HG03103 (cell line): ENCODE measurements at regions not wholly inside any gene's neighbourhood (a gene's known extent, or its start where the extent isn't known, plus 50 kb on each side); places are given as distances from the start of the nearest gene placed in this dataset.
A peak's percentile ranks its signal among the peaks of the same experiment; 100 is the strongest.

Experiments
- ATAC-seq: cut with Tn5 transposase; IDR thresholded peaks from one replicate; pipeline ENCODE4 v1.9.1; 2021; ENCODE audit warnings: low read depth; ENCODE audit not compliant: unreplicated experiment

GRCh38 chr3:177977381-177978158, 558.7 kb upstream of the KCNMB2 start:
- no peak for ATAC-seq

- no peak for ATAC-seq
Measured at GRCh38 chr3:177978946-177979345, 557.3 kb upstream of the KCNMB2 start.

GRCh38 chr3:177979703-177980102, 556.5 kb upstream of the KCNMB2 start:
- ATAC-seq = no peak

GRCh38 chr3:177981576-177981975, 554.7 kb upstream of the KCNMB2 start:
- ATAC-seq = no peak

GRCh38 chr3:177982034-177982433, 554.2 kb upstream of the KCNMB2 start:
- no peak for ATAC-seq

GRCh38 chr3:177983320-177983719, 552.9 kb upstream of the KCNMB2 start:
- no peak for ATAC-seq

- no peak for ATAC-seq
Measured at GRCh38 chr3:177992993-177993970, 543.0 kb upstream of the KCNMB2 start.

GRCh38 chr3:177994976-177995375, 541.3 kb upstream of the KCNMB2 start:
- no peak for ATAC-seq

- ATAC-seq = no peak
Measured at GRCh38 chr3:177995381-177996085, 540.7 kb upstream of the KCNMB2 start.

- peak; percentile 96 for ATAC-seq
Measured at GRCh38 chr3:178001670-178002101, 534.5 kb upstream of the KCNMB2 start.

- ATAC-seq = no peak
Measured at GRCh38 chr3:178002113-178002512, 534.1 kb upstream of the KCNMB2 start.

GRCh38 chr3:178003756-178004155, 532.5 kb upstream of the KCNMB2 start:
- ATAC-seq = no peak

GRCh38 chr3:178005961-178006360, 530.3 kb upstream of the KCNMB2 start:
- no peak for ATAC-seq

- ATAC-seq = no peak
Measured at GRCh38 chr3:178010306-178010705, 525.9 kb upstream of the KCNMB2 start.

GRCh38 chr3:178019645-178020044, 516.6 kb upstream of the KCNMB2 start:
- no peak for ATAC-seq

- ATAC-seq = no peak
Measured at GRCh38 chr3:178022599-178022998, 513.6 kb upstream of the KCNMB2 start.

- no peak for ATAC-seq
Measured at GRCh38 chr3:178028933-178029332, 507.3 kb upstream of the KCNMB2 start.

- ATAC-seq = no peak
Measured at GRCh38 chr3:178036451-178037144, 499.6 kb upstream of the KCNMB2 start.

GRCh38 chr3:178041931-178042330, 494.3 kb upstream of the KCNMB2 start:
- ATAC-seq = no peak

GRCh38 chr3:178042376-178042775, 493.9 kb upstream of the KCNMB2 start:
- no peak for ATAC-seq
